ENCODE measurements at regions not wholly inside any gene's neighbourhood (a gene's known extent, or its start where the extent isn't known, plus 50 kb on each side); places are given as distances from the start of the nearest gene placed in this dataset.

GRCh38 chr1:232891656-232892317 lies 58.6 kb upstream of the NTPCR start:
- no peak for DNase-seq (ENCODE audit: extremely low read depth, low read depth)

- DNase-seq (ENCODE audit: extremely low read depth, low read depth): no peak
These were observed 56.7 kb upstream of the NTPCR start for GRCh38 chr1:232893481-232894313.

- DNase-seq (ENCODE audit: extremely low read depth, low read depth): no peak
These were observed 56.0 kb upstream of the NTPCR start for GRCh38 chr1:232894436-232894835.

- no peak for DNase-seq (ENCODE audit: extremely low read depth, low read depth)
These were observed 52.4 kb upstream of the NTPCR start for GRCh38 chr1:232897949-232898465.

- no peak for DNase-seq (ENCODE audit: extremely low read depth, low read depth)
These were observed 51.1 kb upstream of the NTPCR start for GRCh38 chr1:232899268-232899667.

- no peak for DNase-seq (ENCODE audit: extremely low read depth, low read depth)
These were observed 50.6 kb upstream of the NTPCR start for GRCh38 chr1:232899839-232900238.
